Right atrium auricular region (tissue), 2 donors: ENCODE measurements at regions not wholly inside any gene's neighbourhood (a gene's known extent, or its start where the extent isn't known, plus 50 kb on each side); places are given as distances from the start of the nearest gene placed in this dataset.
A peak's percentile ranks its signal among the peaks of the same experiment; 100 is the strongest.
"Not testable (repeated sequence)": the region's sequence is repeated elsewhere in the genome, so short reads cannot be mapped to it uniquely, and the experiment has no call there.

Experiments
- DNase-seq: peaks from one replicate; pipeline ENCODE4 v3.0.0-alpha.2; 2019; ENCODE audit warnings: low spot score
- H3K27ac ChIP-seq, 2 donors: fragments of 200-600 bp; sonication (generic); 1 replicate in 1 of 2; 2 replicates in 1 of 2; pipeline ENCODE4 v1.5.1; 2016 to 2019
- H3K27me3 ChIP-seq, 2 donors: fragments of 200-600 bp; sonication (generic); one replicate each; pipeline versions ENCODE4 v1.5.1 to v1.6.0; 2017 to 2019
- H3K36me3 ChIP-seq: fragments of 200-600 bp; sonication (generic); one replicate; pipeline ENCODE4 v1.5.1; 2016
- H3K4me1 ChIP-seq, 2 donors: fragments of 200-600 bp; sonication (generic); one replicate each; pipeline versions ENCODE4 v1.5.1 to v1.6.0; 2017 to 2019
- H3K4me3 ChIP-seq, 2 donors: fragments of 200-600 bp; sonication (generic); 1 replicate in 1 of 2; 2 replicates in 1 of 2; pipeline ENCODE4 v1.5.1; 2017 to 2019; ENCODE audit warnings: mild to moderate bottlenecking in 1 of 2, moderate library complexity in 1 of 2
- H3K9me3 ChIP-seq, 2 donors: fragments of 200-600 bp; sonication (generic); one replicate each; pipeline ENCODE4 v1.5.1; 2019
- CTCF ChIP-seq, 2 donors: fragments of 200-600 bp; sonication (generic); IDR thresholded peaks; one replicate each; pipeline ENCODE4 v1.5.1; 2019; ENCODE audit warnings: antibody characterized with exemption in 2 of 2

GRCh38 chr1:148254611-148255429, 102.7 kb upstream of the NBPF11 start:
- H3K4me1 ChIP-seq, H3K9me3 ChIP-seq, DNase-seq, H3K4me3 ChIP-seq, H3K27me3 ChIP-seq, H3K36me3 ChIP-seq, H3K27ac ChIP-seq: not testable (repeated sequence)
- TF ChIP-seq CTCF (IDR thresholded peaks at IDR 0.05), result peak; percentile 29 to 69

GRCh38 chr1:148253808-148254207, 101.7 kb upstream of the NBPF11 start:
- not testable (repeated sequence) for H3K9me3 ChIP-seq, DNase-seq, H3K36me3 ChIP-seq, H3K27me3 ChIP-seq, H3K27ac ChIP-seq, H3K4me3 ChIP-seq, H3K4me1 ChIP-seq

GRCh38 chr1:148248798-148249197, 96.7 kb upstream of the NBPF11 start:
- H3K9me3 ChIP-seq, H3K27me3 ChIP-seq: not testable (repeated sequence)

GRCh38 chr1:148246258-148246861, 94.3 kb upstream of the NBPF11 start:
- not testable (repeated sequence) for H3K4me3 ChIP-seq, DNase-seq

More at GRCh38 chr1:148248798-148249197, 96.7 kb upstream of the NBPF11 start:
- not testable (repeated sequence) for H3K4me3 ChIP-seq, H3K27ac ChIP-seq, H3K4me1 ChIP-seq, H3K36me3 ChIP-seq, DNase-seq

GRCh38 chr1:148245843-148246242, 93.8 kb upstream of the NBPF11 start:
- H3K4me3 ChIP-seq, H3K27me3 ChIP-seq, H3K27ac ChIP-seq, DNase-seq, H3K4me1 ChIP-seq, H3K9me3 ChIP-seq, H3K36me3 ChIP-seq: not testable (repeated sequence)

More at GRCh38 chr1:148246258-148246861, 94.3 kb upstream of the NBPF11 start:
- H3K9me3 ChIP-seq, H3K4me1 ChIP-seq, H3K27me3 ChIP-seq, H3K36me3 ChIP-seq, H3K27ac ChIP-seq: not testable (repeated sequence)

- not testable (repeated sequence) for DNase-seq, H3K9me3 ChIP-seq, H3K4me3 ChIP-seq, H3K36me3 ChIP-seq, H3K27me3 ChIP-seq, H3K4me1 ChIP-seq, H3K27ac ChIP-seq
These were observed 93.4 kb upstream of the NBPF11 start for GRCh38 chr1:148245443-148245842.

- not testable (repeated sequence) for H3K4me1 ChIP-seq, H3K4me3 ChIP-seq
These were observed 81.2 kb upstream of the NBPF11 start for GRCh38 chr1:148233250-148233649.

GRCh38 chr1:148228846-148229245, 76.8 kb upstream of the NBPF11 start:
- H3K27me3 ChIP-seq, H3K27ac ChIP-seq, H3K4me1 ChIP-seq, H3K4me3 ChIP-seq, DNase-seq, H3K36me3 ChIP-seq, H3K9me3 ChIP-seq: not testable (repeated sequence)

More at GRCh38 chr1:148233250-148233649, 81.2 kb upstream of the NBPF11 start:
- H3K27ac ChIP-seq, DNase-seq, H3K36me3 ChIP-seq, H3K9me3 ChIP-seq, H3K27me3 ChIP-seq: not testable (repeated sequence)

GRCh38 chr1:148222399-148223159, 70.5 kb upstream of the NBPF11 start:
- not testable (repeated sequence) for H3K4me3 ChIP-seq, H3K9me3 ChIP-seq, H3K27me3 ChIP-seq, DNase-seq, H3K36me3 ChIP-seq, H3K27ac ChIP-seq, H3K4me1 ChIP-seq

GRCh38 chr1:148221593-148221992, 69.5 kb upstream of the NBPF11 start:
- H3K27me3 ChIP-seq, DNase-seq, H3K9me3 ChIP-seq, H3K4me1 ChIP-seq, H3K27ac ChIP-seq, H3K4me3 ChIP-seq, H3K36me3 ChIP-seq: not testable (repeated sequence)

GRCh38 chr1:148219229-148219628, 67.1 kb upstream of the NBPF11 start:
- H3K27me3 ChIP-seq, H3K9me3 ChIP-seq, DNase-seq, H3K36me3 ChIP-seq, H3K4me1 ChIP-seq, H3K4me3 ChIP-seq, H3K27ac ChIP-seq: not testable (repeated sequence)

- not testable (repeated sequence) for H3K4me1 ChIP-seq, DNase-seq, H3K27me3 ChIP-seq, H3K36me3 ChIP-seq, H3K9me3 ChIP-seq, H3K27ac ChIP-seq, H3K4me3 ChIP-seq
These were observed 59.1 kb upstream of the NBPF11 start for GRCh38 chr1:148211191-148211590.

- H3K4me1 ChIP-seq, H3K4me3 ChIP-seq, H3K9me3 ChIP-seq, H3K27me3 ChIP-seq, H3K36me3 ChIP-seq, DNase-seq, H3K27ac ChIP-seq: not testable (repeated sequence)
These were observed 58.5 kb upstream of the NBPF11 start for GRCh38 chr1:148210624-148211023.

GRCh38 chr1:148210166-148210565, 58.1 kb upstream of the NBPF11 start:
- H3K36me3 ChIP-seq, H3K9me3 ChIP-seq, H3K4me1 ChIP-seq, H3K4me3 ChIP-seq, DNase-seq, H3K27ac ChIP-seq, H3K27me3 ChIP-seq: not testable (repeated sequence)
